RWPE2 (cell line): ENCODE measurements at regions not wholly inside any gene's neighbourhood (a gene's known extent, or its start where the extent isn't known, plus 50 kb on each side); places are given as distances from the start of the nearest gene placed in this dataset.

Source experiments
- ATAC-seq: fragments of 200-7000 bp; cut with Tn5 transposase; 3 replicates; pipeline ENCODE4 v1.9.1; 2021; ENCODE audit warnings: low read depth
- DNase-seq: peaks from one replicate; pipeline ENCODE4 v3.0.0-alpha.2; 2020; ENCODE audit warnings: low spot score
- H3K27ac ChIP-seq: fragments of 450-650 bp; 2 replicates; pipeline ENCODE4 v1.5.1; 2017; ENCODE audit warnings: mild to moderate bottlenecking; ENCODE audit not compliant: poor library complexity, severe bottlenecking
- H3K27me3 ChIP-seq: fragments of 250-450 bp; sonication (Bioruptor Pico); 2 replicates; pipeline ENCODE4 v1.5.1; 2021; ENCODE audit warnings: mild to moderate bottlenecking, moderate library complexity; ENCODE audit not compliant: insufficient read depth, poor library complexity, severe bottlenecking
- H3K36me3 ChIP-seq: fragments of 250-450 bp; sonication (Bioruptor Pico); 2 replicates; pipeline ENCODE4 v1.5.1; 2020; ENCODE audit warnings: low read depth, mild to moderate bottlenecking, moderate library complexity
- H3K4me1 ChIP-seq: fragments of 250-450 bp; sonication (Bioruptor Pico); 2 replicates; pipeline ENCODE4 v1.5.1; 2021; ENCODE audit warnings: mild to moderate bottlenecking, moderate library complexity; ENCODE audit not compliant: insufficient read depth, poor library complexity, severe bottlenecking
- H3K4me3 ChIP-seq: fragments of 250-450 bp; sonication (Bioruptor Pico); 2 replicates; pipeline ENCODE4 v1.5.1; 2021; ENCODE audit warnings: mild to moderate bottlenecking, moderate library complexity; ENCODE audit not compliant: severe bottlenecking
- H3K9me3 ChIP-seq: fragments of 250-450 bp; sonication (Bioruptor Pico); 2 replicates; pipeline ENCODE4 v1.5.1; 2021; ENCODE audit warnings: mild to moderate bottlenecking, moderate library complexity; ENCODE audit not compliant: severe bottlenecking
- CTCF ChIP-seq: fragments of 450-650 bp; IDR thresholded peaks from one replicate; pipeline ENCODE4 v1.5.1; 2017; ENCODE audit warnings: mild to moderate bottlenecking, moderate library complexity; ENCODE audit not compliant: poor library complexity, severe bottlenecking

GRCh38 chr15:62821384-62822131, 221.0 kb upstream of the TPM1 start:
- ATAC-seq (no peak), DNase-seq (no peak)
- H3K27ac ChIP-seq = no peak overlapping the region
- TF ChIP-seq CTCF = no peak
- H3K36me3 ChIP-seq = no peaks in the 10 kb centered on the region
- no peaks in the 10 kb centered on the region for H3K9me3 ChIP-seq
- no peak overlapping the region for H3K4me3 ChIP-seq
- H3K4me1 ChIP-seq = peaks cover 11% of the 10 kb centered on the region
- H3K27me3 ChIP-seq = no peaks in the 10 kb centered on the region

GRCh38 chr15:62822228-62822627, 220.3 kb upstream of the TPM1 start:
- Histone ChIP-seq H3K9me3 (no peaks in the 10 kb centered on the region), H3K4me3 (no peak overlapping the region), H3K27me3 (no peaks in the 10 kb centered on the region), H3K4me1 (peaks cover 11% of the 10 kb centered on the region), H3K36me3 (no peaks in the 10 kb centered on the region), H3K27ac (no peak overlapping the region)
- ATAC-seq (no peak), DNase-seq (no peak)
- no peak for TF ChIP-seq CTCF

GRCh38 chr15:62823561-62823960, 219.0 kb upstream of the TPM1 start:
- H3K9me3 ChIP-seq = no peaks in the 10 kb centered on the region
- no peak for DNase-seq
- peak overlapping the region; percentile 56 for H3K27ac ChIP-seq

GRCh38 chr15:62824111-62825015, 218.2 kb upstream of the TPM1 start:
- no peaks in the 10 kb centered on the region for H3K27me3 ChIP-seq
- no peak for TF ChIP-seq CTCF
- H3K36me3 ChIP-seq = no peaks in the 10 kb centered on the region
- H3K4me3 ChIP-seq = no peak overlapping the region
- ATAC-seq = peak; percentile 95
- H3K4me1 ChIP-seq = peaks cover 11% of the 10 kb centered on the region
- no peak for DNase-seq
- peak overlapping the region; percentile 56 for H3K27ac ChIP-seq
- H3K9me3 ChIP-seq = no peaks in the 10 kb centered on the region

More at GRCh38 chr15:62823561-62823960, 219.0 kb upstream of the TPM1 start:
- ATAC-seq = no peak
- no peak overlapping the region for H3K4me3 ChIP-seq
- no peak for TF ChIP-seq CTCF
- no peaks in the 10 kb centered on the region for H3K36me3 ChIP-seq
- no peaks in the 10 kb centered on the region for H3K27me3 ChIP-seq
- H3K4me1 ChIP-seq = peaks cover 11% of the 10 kb centered on the region
